Activated CD4-positive, alpha-beta T cell treated with anti-CD3 and anti-CD28 coated beads, Interleukin-2, amount 50 U/mL, for 4 hours (primary cell): ENCODE measurements at regions not wholly inside any gene's neighbourhood (a gene's known extent, or its start where the extent isn't known, plus 50 kb on each side); places are given as distances from the start of the nearest gene placed in this dataset.
"Not testable (repeated sequence)": the region's sequence is repeated elsewhere in the genome, so short reads cannot be mapped to it uniquely, and the experiment has no call there.

Experiments used
- DNase-seq, 2 experiments: peaks; one replicate each; pipeline ENCODE4 v3.0.0-alpha.2; 2020

DNA sequence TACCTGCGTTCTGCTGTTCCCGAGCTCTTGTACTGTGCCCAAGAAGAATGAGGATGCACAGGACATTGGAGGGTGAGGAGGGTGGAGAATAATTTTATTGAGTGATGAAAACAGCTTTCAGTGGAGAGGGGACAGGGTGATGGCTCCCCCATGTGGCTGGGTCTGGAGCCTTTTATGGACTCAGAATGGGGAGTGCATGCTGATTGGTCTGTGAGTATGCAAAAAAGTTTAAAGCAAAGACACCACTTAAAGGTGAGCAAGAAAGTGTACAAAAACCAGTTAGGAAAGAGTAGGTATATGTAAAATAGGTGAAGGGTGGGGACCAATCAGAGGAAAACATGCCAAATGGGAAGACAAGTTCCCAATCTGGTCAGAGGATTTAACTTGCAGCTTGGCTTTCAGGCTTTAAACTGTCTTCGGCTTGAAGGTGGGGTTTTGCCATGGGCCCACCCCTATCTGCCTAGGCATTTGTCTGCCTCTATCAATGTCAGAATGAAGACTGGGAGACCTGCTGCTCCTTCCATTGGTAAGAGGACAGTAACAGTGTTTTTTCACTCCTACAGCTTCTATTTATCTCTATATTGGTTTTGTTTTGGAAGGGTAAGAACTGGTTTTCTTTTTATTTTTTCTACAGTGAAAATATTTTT lies 118.0 kb upstream of the RAI14 start:
- DNase-seq = no peak

DNA sequence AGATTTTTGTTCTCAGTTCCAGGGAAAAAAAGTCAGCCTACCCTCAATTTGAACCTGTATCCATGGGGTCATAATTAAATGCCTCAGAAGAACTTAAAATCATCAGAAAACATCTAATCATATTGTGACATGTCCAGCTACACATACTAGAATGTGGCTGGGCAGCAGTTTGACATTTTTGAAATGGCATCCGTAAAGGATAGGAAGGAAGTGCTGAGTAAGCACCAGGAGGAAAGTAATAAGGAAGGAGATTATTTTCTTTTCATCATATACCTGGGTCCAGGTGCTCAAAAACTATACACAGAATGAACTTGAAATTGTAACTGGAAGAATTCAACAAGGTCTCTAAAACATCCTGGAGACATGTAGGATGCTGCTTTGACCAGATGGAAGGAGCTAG lies 116.9 kb upstream of the RAI14 start:
- DNase-seq = no peak

DNA sequence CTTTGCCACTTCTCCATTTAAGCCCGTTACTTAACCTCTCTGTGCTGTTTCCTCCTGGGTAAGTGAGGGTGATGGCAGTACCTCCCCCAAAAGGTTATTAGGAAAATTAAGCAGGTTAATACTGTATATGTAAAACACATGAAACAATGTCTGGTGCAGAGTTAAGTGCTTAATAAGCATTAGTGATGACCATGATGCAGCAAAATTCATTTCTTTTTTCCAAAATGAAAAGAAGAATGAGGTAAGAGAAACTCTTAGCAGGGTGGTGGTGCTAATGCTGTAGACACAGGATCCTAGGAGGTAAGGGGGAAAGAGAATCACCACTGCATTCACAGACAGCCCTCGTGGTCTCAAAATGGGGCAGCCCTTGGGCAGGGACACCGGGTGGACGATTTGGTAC lies 115.1 kb upstream of the RAI14 start:
- no peak for DNase-seq

DNA sequence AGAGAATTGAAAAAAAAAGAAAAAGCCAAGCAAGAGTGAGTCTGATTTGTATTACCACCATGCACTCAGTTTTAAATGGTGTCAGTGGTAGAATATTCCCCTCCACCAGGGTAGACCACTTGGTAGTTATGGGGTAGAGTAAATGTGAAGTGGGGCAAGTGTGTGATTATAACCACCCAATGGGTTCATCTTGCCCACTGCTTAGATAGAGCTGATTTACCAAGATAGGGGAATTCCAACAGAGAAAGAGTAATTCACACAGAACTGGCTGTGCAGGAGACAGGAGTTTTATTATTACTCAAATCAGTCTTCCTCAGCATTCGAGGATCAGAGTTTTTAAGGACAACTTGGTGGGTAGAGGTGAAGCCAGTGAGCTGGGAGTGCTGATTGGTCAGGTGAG lies 113.3 kb upstream of the RAI14 start:
- DNase-seq = no peak

DNA sequence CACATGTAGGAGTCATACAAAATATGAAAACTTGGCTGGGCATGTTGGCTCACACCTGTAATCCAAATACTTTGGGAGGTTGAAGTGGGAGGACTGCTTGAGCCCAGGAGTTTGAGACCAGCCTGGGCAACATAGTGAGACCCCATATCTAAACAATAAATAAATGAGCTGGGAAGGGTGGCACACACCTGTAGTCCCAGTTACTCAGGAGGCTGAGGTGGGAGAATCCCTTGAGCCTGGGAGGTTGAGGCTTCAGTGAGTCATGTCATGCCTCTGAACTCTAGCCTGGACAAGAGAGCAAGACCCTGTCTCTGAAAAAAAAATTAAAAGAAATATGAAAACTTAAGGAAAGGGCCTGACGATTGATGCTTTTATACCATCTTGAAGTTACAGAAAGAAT lies 112.4 kb upstream of the RAI14 start:
- no peak for DNase-seq

DNA sequence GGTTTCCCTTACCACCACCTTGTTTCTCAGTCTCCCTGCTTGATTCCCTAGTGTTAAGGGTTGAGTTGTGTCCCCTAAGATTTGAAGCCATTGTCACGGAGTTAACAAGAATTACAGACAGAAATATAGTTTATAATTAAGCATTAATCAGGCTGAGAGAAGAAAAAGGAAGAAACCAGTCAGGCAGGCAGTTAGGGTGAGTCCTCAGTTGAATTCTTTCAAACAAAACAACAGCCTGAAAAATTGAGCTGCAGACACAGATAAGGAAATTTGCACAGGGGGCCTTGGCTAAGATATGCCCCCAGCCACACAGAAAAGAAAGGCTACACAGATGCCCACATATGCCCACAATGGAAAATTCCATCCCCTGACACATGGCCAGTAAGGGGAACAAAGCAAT lies 111.7 kb upstream of the RAI14 start:
- DNase-seq = no peak

DNA sequence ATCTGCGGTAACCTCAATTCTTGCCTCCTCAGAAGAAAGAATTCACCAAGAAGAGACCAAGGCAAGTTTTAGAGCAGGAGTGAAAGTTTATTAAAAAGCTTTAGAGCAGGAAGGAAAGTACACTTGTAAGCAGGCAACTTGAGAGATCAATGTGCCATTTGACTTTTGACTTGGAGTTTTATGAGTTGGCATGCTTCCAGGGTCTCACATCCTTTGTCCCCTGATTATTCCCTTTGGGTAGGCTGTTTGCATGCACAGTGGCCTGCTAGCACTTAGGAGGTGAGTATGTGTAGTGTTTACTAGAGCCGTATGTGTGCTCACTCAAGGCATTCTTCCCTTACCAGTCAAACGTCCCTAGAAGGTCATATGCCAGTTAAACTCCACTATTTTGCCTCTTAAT lies 111.0 kb upstream of the RAI14 start:
- DNase-seq = no peak

DNA sequence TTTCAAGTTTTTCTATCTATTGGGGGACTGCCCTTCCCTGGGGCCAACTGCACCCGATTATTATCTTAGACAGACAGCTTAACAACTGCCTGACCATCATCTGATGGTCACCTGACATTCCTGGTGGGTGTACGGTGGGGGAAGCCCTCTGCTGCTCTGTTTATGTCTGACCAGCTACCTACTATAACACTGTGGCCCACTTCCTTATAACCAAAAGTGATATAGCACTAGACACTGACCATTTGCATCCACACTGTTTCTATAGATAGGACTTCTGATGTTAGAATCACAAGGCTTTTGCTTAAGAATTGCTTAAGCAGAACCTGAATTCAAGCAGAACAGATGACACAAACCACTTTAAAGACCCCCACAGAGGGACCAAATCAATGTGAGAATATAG lies 110.5 kb upstream of the RAI14 start:
- DNase-seq = no peak

DNA sequence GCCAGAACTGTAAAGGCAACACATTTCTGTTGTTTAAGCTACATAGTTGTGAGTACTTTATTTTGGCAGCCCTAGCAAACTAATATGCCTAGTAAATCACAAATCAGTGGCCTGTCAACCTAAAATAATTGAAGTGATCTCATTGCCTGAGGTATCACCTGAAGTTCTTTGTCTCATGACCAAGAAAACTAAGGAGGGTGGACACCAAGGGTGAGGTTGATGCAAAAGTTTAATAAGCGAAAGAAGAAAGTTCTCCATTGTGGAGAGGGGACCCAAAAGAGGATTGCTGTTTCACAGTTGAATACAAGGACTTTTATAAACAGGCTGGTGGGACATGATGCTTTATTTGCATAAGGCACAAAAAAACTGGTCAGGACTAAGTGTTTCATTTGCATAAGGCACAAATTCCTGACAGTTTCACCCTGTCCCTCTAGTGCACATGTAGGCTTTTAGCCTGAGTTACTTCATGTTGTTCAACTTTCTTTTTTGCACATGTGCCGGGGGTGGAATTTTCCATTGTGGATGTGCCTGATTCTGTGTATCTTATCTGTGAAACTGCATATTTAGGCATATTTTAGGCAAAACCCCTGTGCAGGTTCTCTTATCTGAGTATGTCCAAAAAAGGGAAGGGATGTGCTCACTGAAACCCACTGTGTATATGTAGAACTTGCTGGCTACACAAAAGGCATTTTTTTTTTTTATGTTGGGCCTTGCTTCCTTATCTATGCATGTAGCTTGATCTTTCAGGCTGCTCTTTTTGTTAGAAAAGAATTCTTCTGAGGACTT lies 108.6 kb upstream of the RAI14 start:
- no peak for DNase-seq

DNA sequence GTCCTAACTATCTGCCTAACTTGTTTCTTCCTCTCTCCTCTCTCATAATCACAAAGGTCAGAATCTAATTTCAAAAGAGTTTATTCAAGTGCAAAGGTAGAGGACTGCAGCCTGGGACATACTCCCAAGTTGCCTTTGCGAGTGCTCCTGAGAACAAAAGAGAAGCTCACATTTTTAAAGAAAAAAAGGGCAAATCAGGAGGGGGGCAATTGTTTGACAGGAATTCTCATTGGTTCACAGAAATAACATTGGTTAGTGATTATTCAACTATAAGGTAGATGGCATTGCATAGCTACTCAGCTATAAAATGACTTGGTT lies 108.1 kb upstream of the RAI14 start:
- no peak for DNase-seq

DNA sequence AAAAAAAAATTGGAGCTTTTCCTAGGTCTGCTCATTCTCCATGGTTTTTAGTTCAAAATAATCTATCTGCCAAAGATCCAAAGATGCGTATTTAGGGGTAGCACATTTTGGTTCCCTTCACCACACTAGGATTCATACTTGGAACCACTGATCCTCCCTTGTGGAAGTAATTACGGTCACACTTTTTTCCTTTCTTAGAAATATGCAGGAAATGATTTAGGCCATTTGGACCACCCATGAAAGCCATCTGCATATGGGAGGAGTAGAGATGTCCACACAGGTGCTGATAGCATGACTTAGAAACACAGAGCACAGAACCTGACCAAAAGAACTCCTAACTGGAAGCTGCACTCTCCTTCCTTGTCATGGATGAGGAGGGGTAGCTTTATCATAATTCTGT lies 105.9 kb upstream of the RAI14 start:
- DNase-seq = no peak

DNA sequence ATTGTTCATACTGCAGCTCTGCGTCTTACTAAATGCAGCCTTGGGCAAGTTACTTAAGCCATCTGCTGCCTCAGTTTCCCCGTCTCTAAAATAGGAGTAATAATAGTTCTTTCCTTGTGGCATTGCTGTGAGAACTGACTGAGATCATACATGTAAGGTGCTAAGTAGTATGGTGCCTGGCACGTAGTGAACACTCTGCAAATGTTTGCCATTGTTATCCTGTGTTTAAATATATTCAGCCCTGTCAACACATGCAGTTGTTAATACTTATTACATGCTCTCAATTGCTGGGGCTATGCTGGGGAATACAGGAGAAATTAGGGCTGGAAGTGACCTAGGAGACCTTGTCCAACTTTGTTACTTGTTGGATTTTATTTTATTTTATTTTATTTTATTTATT lies 105.2 kb upstream of the RAI14 start:
- DNase-seq = no peak

DNA sequence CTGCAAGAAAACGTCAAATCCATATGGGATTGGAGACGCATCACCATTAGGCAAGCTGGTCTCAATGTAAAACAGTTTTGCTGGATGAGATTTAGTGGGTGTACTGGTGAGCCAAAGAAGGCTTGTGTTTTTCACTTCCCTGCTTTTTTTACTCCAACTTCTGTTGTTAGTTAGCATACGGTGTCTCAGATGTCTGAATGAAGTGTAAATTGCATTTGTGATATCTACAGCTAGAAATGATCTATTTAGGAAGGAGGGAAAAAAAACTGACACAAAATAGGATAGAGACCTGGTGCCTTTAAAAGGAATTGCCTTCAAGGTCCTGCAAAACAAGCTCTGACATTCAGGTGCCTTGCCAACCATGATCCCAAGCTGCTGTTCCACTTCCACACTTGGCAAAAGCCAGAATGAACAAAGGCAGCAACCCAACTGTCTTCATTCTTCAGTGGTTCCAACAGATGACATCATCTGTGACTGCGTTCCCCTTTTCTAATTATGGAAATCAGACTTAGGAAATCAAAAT lies 104.2 kb upstream of the RAI14 start:
- DNase-seq = no peak

DNA sequence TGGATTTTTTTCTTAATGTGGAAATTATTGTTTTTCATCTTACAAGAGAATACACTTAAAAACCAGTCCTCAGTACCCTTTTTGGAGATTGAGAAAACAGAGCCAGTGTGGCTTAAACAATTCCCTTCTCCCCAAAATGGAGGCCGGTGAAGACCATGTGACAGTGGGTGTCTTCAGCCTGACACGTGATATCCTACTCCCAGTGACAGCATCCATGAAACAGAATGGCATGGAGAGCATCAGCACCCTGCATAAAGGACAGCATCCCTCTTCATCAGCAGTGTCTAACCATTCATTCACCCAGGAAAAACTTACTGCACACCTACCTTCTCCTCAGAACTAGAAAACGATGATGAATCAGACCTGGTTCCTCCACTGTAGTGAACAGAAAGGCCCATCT lies 103.4 kb upstream of the RAI14 start:
- no peak for DNase-seq

DNA sequence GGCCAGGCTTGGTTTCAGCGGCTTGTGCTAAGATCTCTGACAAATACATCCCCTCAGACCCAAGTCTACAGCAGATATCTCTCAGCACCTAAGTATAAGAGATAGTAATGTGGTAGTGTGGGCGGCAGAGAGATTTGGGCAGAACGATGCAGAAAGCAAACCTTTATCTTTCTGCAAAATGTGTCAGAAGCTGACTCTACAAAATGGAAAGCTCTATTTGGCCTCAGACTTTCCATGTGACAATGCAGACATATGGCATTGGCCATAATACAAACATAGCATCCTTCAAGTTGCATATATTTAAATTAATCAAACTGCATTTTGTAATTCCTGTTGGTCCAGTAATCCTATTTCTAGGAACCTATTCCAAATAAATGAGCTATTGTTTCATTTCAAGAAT lies 102.5 kb upstream of the RAI14 start:
- DNase-seq = no peak

DNA sequence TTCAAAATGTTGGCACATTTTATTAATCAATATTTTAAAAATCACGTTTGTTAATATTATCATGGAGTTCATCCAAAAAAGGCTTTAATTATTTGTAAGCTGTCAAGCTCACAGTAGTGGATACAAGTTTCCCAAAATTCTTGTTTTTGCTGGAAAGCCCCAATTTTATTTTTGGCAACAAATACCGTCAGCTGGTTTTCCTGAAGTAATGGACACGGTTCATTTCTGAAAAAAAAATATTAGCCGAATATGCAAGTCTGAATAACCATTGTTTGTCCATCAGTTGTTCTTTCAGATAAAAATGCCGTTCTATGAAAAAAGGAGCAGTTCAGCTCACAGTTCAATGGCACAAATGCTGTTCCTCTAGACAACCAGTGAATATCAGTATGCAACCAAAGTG lies 101.5 kb upstream of the RAI14 start:
- no peak for DNase-seq

DNA sequence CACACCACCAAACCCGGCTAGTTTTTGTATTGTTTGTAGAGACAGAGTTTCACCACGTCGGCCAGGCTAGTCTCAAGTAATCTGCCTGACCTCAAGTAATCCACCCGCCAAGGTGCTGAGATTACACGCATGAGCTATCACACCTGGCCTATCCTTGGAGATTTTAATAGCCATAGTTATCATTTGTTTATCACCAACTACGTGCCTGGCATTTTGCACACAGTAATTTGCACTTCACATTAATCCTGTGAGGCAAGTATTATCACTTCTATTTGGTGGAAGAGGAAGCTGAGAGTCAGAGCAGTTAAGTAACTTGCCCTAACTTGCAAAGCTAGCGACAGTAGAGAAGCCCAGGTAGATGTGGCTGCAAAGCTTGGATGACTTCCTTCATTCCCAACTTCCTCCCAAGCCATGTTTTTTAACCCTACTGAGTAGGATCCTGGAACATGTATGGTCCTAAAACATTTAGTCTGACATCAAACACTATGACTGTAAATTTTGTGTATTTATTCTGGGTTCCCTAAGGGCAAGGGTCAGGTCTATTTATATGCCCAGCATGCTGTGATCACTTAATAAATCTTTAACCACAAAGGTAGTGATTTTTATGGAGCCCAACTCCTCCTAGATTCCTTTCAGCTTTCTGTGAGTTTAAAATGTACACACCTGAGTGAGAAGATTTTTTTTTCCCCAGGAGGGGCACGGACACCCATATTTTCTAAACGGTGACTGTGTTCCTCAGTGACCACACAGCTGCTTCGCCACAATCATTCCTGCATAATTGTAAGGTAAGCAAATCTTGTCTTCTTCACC lies 100.2 kb upstream of the RAI14 start:
- no peak for DNase-seq

DNA sequence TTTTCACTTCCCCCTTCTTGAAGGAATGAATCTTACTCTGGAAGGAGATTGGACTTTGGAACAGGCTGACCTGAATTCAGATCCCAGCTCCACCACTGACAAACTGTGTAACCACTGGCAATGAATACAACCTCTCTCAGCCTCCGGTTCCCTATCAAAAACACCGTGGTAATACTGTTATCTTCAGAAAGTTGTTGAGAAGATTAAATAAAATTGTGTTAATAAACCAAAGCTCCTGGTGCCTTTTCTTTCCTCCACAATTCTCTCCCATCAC lies 99.7 kb upstream of the RAI14 start:
- DNase-seq = no peak

DNA sequence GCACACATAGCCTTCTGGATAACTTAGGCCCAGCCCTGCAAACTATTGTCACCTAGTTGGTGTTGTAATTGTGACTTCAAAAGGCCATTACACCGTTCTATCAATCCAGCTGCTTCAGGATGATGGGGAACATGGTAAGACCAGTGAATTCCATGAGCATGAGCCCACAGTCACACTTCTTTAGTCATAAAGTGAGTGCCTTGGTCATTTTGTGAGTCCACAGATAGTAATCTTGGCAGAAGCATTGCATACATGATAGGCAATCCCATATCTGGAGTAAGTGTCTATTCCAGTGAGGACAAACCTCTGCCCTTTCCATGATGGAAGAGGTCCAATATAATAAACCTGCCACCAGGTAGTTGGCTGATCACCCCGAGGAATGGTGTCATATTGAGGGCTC lies 94.5 kb upstream of the RAI14 start:
- not testable (repeated sequence) for DNase-seq

DNA sequence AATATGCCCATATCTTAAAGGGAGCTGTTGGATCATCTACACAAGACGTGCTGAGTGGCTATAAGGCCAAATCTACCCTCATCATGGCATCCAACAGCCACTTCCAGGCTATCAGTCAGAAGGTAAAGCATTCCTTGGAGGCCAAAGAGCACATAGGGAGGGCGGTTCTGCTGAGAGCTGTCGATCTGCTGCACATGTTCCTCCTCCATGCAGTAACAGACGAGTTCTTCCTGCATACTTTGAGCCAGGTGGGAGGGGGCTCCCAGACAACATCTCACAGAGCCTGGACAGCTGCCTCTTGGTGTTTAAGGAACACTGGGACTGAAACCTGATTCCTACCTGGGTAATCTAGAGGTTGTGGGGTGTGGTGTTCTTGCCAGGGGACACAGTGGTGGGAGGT lies 93.3 kb upstream of the RAI14 start:
- DNase-seq = no peak

DNA sequence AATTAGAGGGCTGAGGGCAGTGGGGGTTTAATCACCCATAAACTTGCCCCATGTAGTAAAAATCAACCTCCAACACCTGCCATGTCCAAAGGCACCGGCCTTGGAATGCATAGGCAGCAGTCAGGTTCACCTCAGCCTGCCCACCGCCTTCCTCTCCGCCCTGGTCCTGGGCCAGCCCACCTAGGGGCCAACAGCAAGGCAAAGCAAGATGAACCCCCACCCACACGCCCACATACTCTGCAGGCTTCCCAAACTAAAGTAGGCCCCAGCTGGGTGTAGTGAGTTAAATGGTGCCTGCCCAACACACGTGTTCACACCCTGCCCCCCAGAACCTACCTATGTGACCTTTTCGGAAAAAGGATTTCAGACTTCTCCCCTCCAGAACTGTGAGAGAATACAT lies 92.9 kb upstream of the RAI14 start:
- no peak for DNase-seq

DNA sequence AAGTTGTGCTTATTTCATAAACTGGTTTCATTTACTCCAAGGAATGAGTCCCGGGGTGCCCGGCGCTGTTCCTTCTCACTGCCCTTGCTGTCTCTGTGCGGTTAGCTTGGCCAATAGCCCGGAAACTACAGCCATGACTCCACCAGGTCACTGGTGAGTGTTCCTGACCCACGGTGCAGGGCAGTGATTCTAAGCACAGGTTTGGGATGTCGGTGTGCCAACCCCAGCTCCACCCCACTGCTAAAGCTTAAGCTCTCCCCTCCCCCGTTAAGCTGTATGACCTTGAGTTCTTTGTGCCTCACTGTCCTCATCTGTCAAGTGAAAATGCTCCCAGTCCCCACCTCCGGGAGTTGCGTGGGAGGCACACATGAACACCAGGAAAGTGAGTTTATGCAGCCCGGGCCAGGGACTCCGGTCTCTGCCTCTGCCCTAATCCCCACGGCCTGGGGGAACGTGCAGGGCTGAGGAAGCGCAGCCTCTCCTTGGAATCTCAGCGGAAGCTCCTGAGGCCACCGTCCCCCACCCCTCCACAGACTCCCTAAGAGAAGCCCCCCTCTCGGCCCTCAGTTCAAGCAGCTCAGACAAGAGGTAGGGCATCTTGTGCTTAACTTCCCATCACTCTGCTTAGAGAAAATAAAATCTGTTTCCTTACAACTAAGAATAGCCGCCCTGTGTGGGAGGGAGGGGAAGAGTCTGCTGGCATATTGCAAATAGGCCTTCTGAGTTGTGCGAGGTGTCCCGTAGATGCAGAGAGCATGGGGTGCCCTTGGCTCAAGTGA lies 92.0 kb upstream of the RAI14 start:
- DNase-seq = no peak

DNA sequence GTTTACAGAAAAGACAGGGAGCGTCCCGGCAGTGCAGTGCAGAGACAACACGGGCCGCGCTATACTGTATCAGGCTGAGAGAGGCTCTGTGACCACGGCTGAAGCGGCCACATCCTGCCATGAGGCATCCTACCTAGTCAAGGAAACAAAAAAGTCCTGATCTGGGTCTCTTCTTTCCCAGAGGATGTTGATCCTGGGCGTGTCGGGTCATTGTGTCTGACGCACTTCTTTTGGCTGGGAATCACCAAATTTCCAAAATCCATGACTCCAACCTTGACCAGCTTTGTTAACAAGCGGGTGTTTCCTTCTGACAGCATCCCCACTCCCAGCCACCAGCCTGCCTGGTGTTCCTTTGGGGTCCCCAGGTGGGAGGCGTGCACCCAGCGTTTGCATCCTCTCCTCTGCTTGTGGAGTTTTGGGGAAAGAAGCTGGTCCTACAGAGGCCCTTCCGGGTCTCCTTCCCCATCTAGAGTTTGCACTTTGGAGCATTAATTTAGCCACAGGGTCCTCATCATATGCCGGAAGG lies 91.4 kb upstream of the RAI14 start:
- DNase-seq = no peak
